Thoracic aorta (tissue), 2 donors: ENCODE measurements at regions not wholly inside any gene's neighbourhood (a gene's known extent, or its start where the extent isn't known, plus 50 kb on each side); places are given as distances from the start of the nearest gene placed in this dataset.

Experiments
- ATAC-seq: fragments of 150-250 bp; one replicate; pipeline ENCODE4 v1.8.0; 2017; ENCODE audit warnings: low read depth; ENCODE audit not compliant: insufficient number of reproducible peaks, low FRiP score
- DNase-seq: peaks from one replicate; pipeline ENCODE4 v3.0.0-alpha.2; 2020; ENCODE audit warnings: low spot score
- H3K27ac ChIP-seq, 2 donors: fragments of 200-600 bp; sonication (generic); 1 replicate in 1 of 2; 2 replicates in 1 of 2; pipeline ENCODE4 v1.5.1; 2016; ENCODE audit warnings: mild to moderate bottlenecking in 2 of 2, moderate library complexity in 2 of 2
- H3K27me3 ChIP-seq: fragments of 200-600 bp; sonication (generic); replicated peaks from 2 replicates; pipeline ENCODE4 v1.6.0; 2016; ENCODE audit warnings: mild to moderate bottlenecking; ENCODE audit not compliant: insufficient read depth
- H3K36me3 ChIP-seq: fragments of 200-600 bp; sonication (generic); one replicate; pipeline ENCODE4 v1.5.1; 2016
- H3K4me1 ChIP-seq, 2 donors: fragments of 200-600 bp; sonication (generic); 1 replicate in 1 of 2; 2 replicates in 1 of 2; pipeline versions ENCODE4 v1.5.1 to v1.6.0; 2016; ENCODE audit warnings: low read depth in 2 of 2, mild to moderate bottlenecking in 1 of 2; ENCODE audit not compliant: control insufficient read depth in 1 of 2
- H3K4me3 ChIP-seq: fragments of 200-600 bp; sonication (generic); 2 replicates; pipeline ENCODE4 v1.5.1; 2016; ENCODE audit warnings: mild to moderate bottlenecking
- H3K9me3 ChIP-seq: fragments of 200-600 bp; sonication (generic); 2 replicates; pipeline ENCODE4 v1.5.1; 2016
- TF ChIP-seq, protein P1 (sequence below): fragments of 200-600 bp; sonication (generic); IDR thresholded peaks from one replicate; pipeline ENCODE4 v1.5.1; 2019; ENCODE audit warnings: antibody characterized with exemption

- ATAC-seq (no peak), DNase-seq (no peak)
- TF ChIP-seq, protein P1, sequence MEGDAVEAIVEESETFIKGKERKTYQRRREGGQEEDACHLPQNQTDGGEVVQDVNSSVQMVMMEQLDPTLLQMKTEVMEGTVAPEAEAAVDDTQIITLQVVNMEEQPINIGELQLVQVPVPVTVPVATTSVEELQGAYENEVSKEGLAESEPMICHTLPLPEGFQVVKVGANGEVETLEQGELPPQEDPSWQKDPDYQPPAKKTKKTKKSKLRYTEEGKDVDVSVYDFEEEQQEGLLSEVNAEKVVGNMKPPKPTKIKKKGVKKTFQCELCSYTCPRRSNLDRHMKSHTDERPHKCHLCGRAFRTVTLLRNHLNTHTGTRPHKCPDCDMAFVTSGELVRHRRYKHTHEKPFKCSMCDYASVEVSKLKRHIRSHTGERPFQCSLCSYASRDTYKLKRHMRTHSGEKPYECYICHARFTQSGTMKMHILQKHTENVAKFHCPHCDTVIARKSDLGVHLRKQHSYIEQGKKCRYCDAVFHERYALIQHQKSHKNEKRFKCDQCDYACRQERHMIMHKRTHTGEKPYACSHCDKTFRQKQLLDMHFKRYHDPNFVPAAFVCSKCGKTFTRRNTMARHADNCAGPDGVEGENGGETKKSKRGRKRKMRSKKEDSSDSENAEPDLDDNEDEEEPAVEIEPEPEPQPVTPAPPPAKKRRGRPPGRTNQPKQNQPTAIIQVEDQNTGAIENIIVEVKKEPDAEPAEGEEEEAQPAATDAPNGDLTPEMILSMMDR: peak; percentile 60
- Histone ChIP-seq H3K4me1 (no peaks in the 10 kb centered on the region), H3K4me3 (no peak overlapping the region), H3K27me3 (no peaks in the 10 kb centered on the region), H3K27ac (no peak overlapping the region), H3K36me3 (no peaks in the 10 kb centered on the region), H3K9me3 (no peaks in the 10 kb centered on the region)
These were observed 145.3 kb upstream of the PRSS1 start for GRCh38 chr7:142603870-142604448.

GRCh38 chr7:142602756-142603155 lies 146.5 kb upstream of the PRSS1 start:
- Histone ChIP-seq H3K9me3 (no peaks in the 10 kb centered on the region), H3K27ac (no peak overlapping the region), H3K27me3 (no peaks in the 10 kb centered on the region), H3K4me3 (no peak overlapping the region), H3K36me3 (no peaks in the 10 kb centered on the region), H3K4me1 (no peaks in the 10 kb centered on the region)
- TF ChIP-seq, protein P1: no peak
- ATAC-seq (no peak), DNase-seq (no peak)

- TF ChIP-seq, protein P1: no peak
- Histone ChIP-seq H3K4me1 (no peaks in the 10 kb centered on the region), H3K27me3 (no peaks in the 10 kb centered on the region), H3K9me3 (no peaks in the 10 kb centered on the region), H3K4me3 (no peak overlapping the region), H3K27ac (no peak overlapping the region), H3K36me3 (no peaks in the 10 kb centered on the region)
- no peak for ATAC-seq
- no peak for DNase-seq
These were observed 147.1 kb upstream of the PRSS1 start for GRCh38 chr7:142602183-142602582.

DNA sequence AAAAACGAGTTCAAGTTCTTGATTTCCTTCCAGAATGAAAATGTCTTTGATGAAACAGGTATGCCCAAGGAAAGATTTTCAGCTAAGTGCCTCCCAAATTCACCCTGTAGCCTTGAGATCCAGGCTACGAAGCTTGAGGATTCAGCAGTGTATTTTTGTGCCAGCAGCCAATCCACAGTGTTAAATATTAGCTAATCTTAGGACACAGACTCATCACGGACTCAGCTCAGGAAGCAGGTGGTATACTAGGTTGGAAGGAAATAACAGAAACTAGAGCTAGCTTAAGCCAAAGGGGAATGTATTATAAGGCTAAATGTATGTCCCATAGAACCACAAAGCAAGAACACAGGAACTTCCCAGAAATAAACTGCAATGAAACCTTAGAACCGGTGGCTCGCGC lies 151.0 kb upstream of the PRSS1 start:
- DNase-seq (no peak), ATAC-seq (no peak)
- no peaks in the 10 kb centered on the region for H3K36me3 ChIP-seq
- H3K4me1 ChIP-seq: no peaks in the 10 kb centered on the region
- TF ChIP-seq, protein P1: no peak
- no peaks in the 10 kb centered on the region for H3K27me3 ChIP-seq
- H3K4me3 ChIP-seq: no peak overlapping the region
- H3K27ac ChIP-seq: no peak overlapping the region
- no peaks in the 10 kb centered on the region for H3K9me3 ChIP-seq

- Histone ChIP-seq H3K27ac (no peak overlapping the region), H3K9me3 (no peaks in the 10 kb centered on the region), H3K4me1 (no peaks in the 10 kb centered on the region), H3K27me3 (no peaks in the 10 kb centered on the region), H3K36me3 (no peaks in the 10 kb centered on the region), H3K4me3 (no peak overlapping the region)
- DNase-seq (no peak), ATAC-seq (no peak)
- TF ChIP-seq, protein P1: no peak
These were observed 151.7 kb upstream of the PRSS1 start for GRCh38 chr7:142597547-142597946.
